IMR-90 (cell line): ENCODE measurements at regions not wholly inside any gene's neighbourhood (a gene's known extent, or its start where the extent isn't known, plus 50 kb on each side); places are given as distances from the start of the nearest gene placed in this dataset.

ENCODE experiments used
- ATAC-seq: fragments of 200-7000 bp; cut with Tn5 transposase; 2 replicates; pipeline ENCODE4 v1.9.1; 2020; ENCODE audit warnings: low read depth, mild to moderate bottlenecking, moderate library complexity
- BruUV-seq: library from RNA; stranded (reverse); fragments of 400-500 nt; replicated peaks from 2 replicates; lab custom pipeline; 2021; lab: Mats Ljungman, UMichigan
- CTCF ChIA-PET: fragments of 300-600 bp; formaldehyde crosslinking; extraction: SDS; loops from one replicate; lab custom pipeline; 2021; ENCODE audit warnings: antibody characterized with exemption; lab: Yijun Ruan, JAX
- POLR2A ChIA-PET: fragments of 300-600 bp; sonication (Branson Sonifier 250); formaldehyde crosslinking; loops from one replicate; lab custom pipeline; 2022; ENCODE audit warnings: antibody characterized with exemption; ENCODE audit not compliant: unreplicated experiment; lab: Charles Lee
- DNase-seq: peaks from one replicate; pipeline ENCODE4 v3.0.0; 2013
- H2AFZ ChIP-seq: replicated peaks from 2 replicates; pipeline ENCODE3; 2013; ENCODE audit warnings: low read length, mild to moderate bottlenecking; ENCODE audit not compliant: poor library complexity
- H2AK5ac ChIP-seq: 2 replicates; pipeline ENCODE4 v1.6.1; 2013; ENCODE audit warnings: low read depth, low read length, inconsistent platforms
- H2AK9ac ChIP-seq: replicated peaks from 2 replicates; pipeline ENCODE3; 2013; ENCODE audit warnings: mild to moderate bottlenecking, low read depth, low read length, moderate library complexity; ENCODE audit not compliant: poor library complexity
- H2BK120ac ChIP-seq: 2 replicates; pipeline ENCODE4 v1.6.1; 2013; ENCODE audit warnings: low read depth, low read length, inconsistent platforms
- H2BK15ac ChIP-seq: 3 replicates; pipeline ENCODE4 v1.6.1; 2013; ENCODE audit warnings: low read depth, low read length, inconsistent platforms
- H2BK20ac ChIP-seq: 2 replicates; pipeline ENCODE4 v1.6.1; 2013; ENCODE audit warnings: low read depth, mild to moderate bottlenecking, inconsistent platforms, low read length, moderate library complexity
- H2BK5ac ChIP-seq: 2 replicates; pipeline ENCODE4 v1.6.1; 2013; ENCODE audit warnings: mild to moderate bottlenecking, low read depth, low read length, inconsistent platforms; ENCODE audit not compliant: poor library complexity, severe bottlenecking
- H3K14ac ChIP-seq: replicated peaks from 2 replicates; pipeline ENCODE4 v1.6.1; 2013; ENCODE audit warnings: low read depth, low read length, inconsistent platforms
- H3K18ac ChIP-seq: 2 replicates; pipeline ENCODE4 v1.6.1; 2013; ENCODE audit warnings: low read depth, low read length, control low read depth
- H3K23ac ChIP-seq: 2 replicates; pipeline ENCODE4 v1.6.1; 2013; ENCODE audit warnings: low read depth, low read length, inconsistent platforms
- H3K27ac ChIP-seq: 2 replicates; pipeline ENCODE4 v1.5.1; 2013; ENCODE audit warnings: mild to moderate bottlenecking, control low read depth, low read length; ENCODE audit not compliant: insufficient read depth
- H3K27me3 ChIP-seq: 2 replicates; pipeline ENCODE4 v1.6.1; 2013; ENCODE audit warnings: low read length; ENCODE audit not compliant: control insufficient read depth, insufficient read depth
- H3K36me3 ChIP-seq: 2 replicates; pipeline ENCODE4 v1.6.1; 2013; ENCODE audit warnings: low read length, mixed read lengths; ENCODE audit not compliant: control insufficient read depth, insufficient read depth
- H3K4ac ChIP-seq: 2 replicates; pipeline ENCODE4 v1.6.1; 2013; ENCODE audit warnings: low read depth, low read length, inconsistent platforms
- H3K4me1 ChIP-seq: 2 replicates; pipeline ENCODE4 v1.6.1; 2013; ENCODE audit warnings: low read length, mixed read lengths; ENCODE audit not compliant: control insufficient read depth, insufficient read depth
- H3K4me2 ChIP-seq: 2 replicates; pipeline ENCODE4 v1.6.1; 2013; ENCODE audit warnings: low read depth, mild to moderate bottlenecking, control low read depth, low read length, moderate library complexity
- H3K4me3 ChIP-seq: 2 replicates; pipeline ENCODE4 v1.5.1; 2013; ENCODE audit warnings: low read depth, mild to moderate bottlenecking, control low read depth, low read length, moderate library complexity; ENCODE audit not compliant: insufficient read depth
- H3K56ac ChIP-seq: 2 replicates; pipeline ENCODE4 v1.6.1; 2013; ENCODE audit warnings: low read length, inconsistent platforms; ENCODE audit not compliant: insufficient read depth; ENCODE audit errors: extremely low read depth
- H3K79me1 ChIP-seq, 2 experiments: 2 replicates each; pipeline ENCODE4 v1.6.1; 2013; ENCODE audit warnings: low read length in 2 of 2, inconsistent platforms in 1 of 2, low read depth in 1 of 2
- H3K9ac ChIP-seq: 2 replicates; pipeline ENCODE4 v1.6.1; 2013; ENCODE audit warnings: low read depth, low read length, control low read depth
- H3K9me1 ChIP-seq: 2 replicates; pipeline ENCODE4 v1.6.1; 2013; ENCODE audit warnings: low read length, inconsistent platforms; ENCODE audit not compliant: insufficient read depth
- H3K9me3 ChIP-seq: 2 replicates; pipeline ENCODE4 v1.6.1; 2013; ENCODE audit warnings: low read length; ENCODE audit not compliant: control insufficient read depth, insufficient read depth
- H4K20me1 ChIP-seq: 2 replicates; pipeline ENCODE4 v1.6.1; 2013; ENCODE audit warnings: low read length, inconsistent platforms; ENCODE audit not compliant: insufficient read depth
- H4K5ac ChIP-seq: 2 replicates; pipeline ENCODE4 v1.6.1; 2013; ENCODE audit warnings: mild to moderate bottlenecking, low read depth, low read length, control low read depth
- H4K8ac ChIP-seq, 2 experiments: 2 replicates each; pipeline ENCODE4 v1.6.1; 2013; ENCODE audit warnings: low read depth in 2 of 2, low read length in 2 of 2, control low read depth in 1 of 2, inconsistent platforms in 1 of 2
- H4K91ac ChIP-seq: 2 replicates; pipeline ENCODE4 v1.6.1; 2013; ENCODE audit warnings: low read depth, low read length, inconsistent platforms; ENCODE audit not compliant: insufficient read depth
- BHLHE40 ChIP-seq: fragments of 150-350 bp; IDR thresholded peaks from 2 replicates; pipeline ENCODE4 v1.6.1; 2016; ENCODE audit warnings: mild to moderate bottlenecking, low read depth, low read length
- CEBPB ChIP-seq: IDR thresholded peaks from 2 replicates; pipeline ENCODE4 v1.6.1; 2012; ENCODE audit warnings: low read depth, low read length, improper control_type of control experiment
- CHD1 ChIP-seq: IDR thresholded peaks from 2 replicates; pipeline ENCODE4 v1.6.1; 2012; ENCODE audit warnings: low read depth, low read length, improper control_type of control experiment
- FOS ChIP-seq: fragments of 150-350 bp; IDR thresholded peaks from 2 replicates; pipeline ENCODE4 v1.6.1; 2016; ENCODE audit warnings: low read depth, low read length
- MAFK ChIP-seq: IDR thresholded peaks from 2 replicates; pipeline ENCODE4 v1.6.1; 2012; ENCODE audit warnings: low read depth, low read length, improper control_type of control experiment
- MAZ ChIP-seq: IDR thresholded peaks from 2 replicates; pipeline ENCODE4 v1.6.1; 2012; ENCODE audit warnings: low read depth, mild to moderate bottlenecking, low read length, improper control_type of control experiment, moderate library complexity, borderline replicate concordance
- MXI1 ChIP-seq: IDR thresholded peaks from 2 replicates; pipeline ENCODE4 v1.6.1; 2012; ENCODE audit warnings: low read depth, mild to moderate bottlenecking, low read length, moderate library complexity, borderline replicate concordance
- NFE2L2 ChIP-seq: fragments of 150-350 bp; IDR thresholded peaks from 2 replicates; pipeline ENCODE4 v1.6.1; 2016; ENCODE audit warnings: low read depth, mild to moderate bottlenecking, low read length
- POLR2A ChIP-seq: IDR thresholded peaks from 2 replicates; pipeline ENCODE4 v1.6.1; 2012; ENCODE audit warnings: mild to moderate bottlenecking, low read depth, low read length
- RAD21 ChIP-seq: IDR thresholded peaks from 2 replicates; pipeline ENCODE4 v1.6.1; 2012; ENCODE audit warnings: low read length, improper control_type of control experiment
- RCOR1 ChIP-seq: IDR thresholded peaks from 2 replicates; pipeline ENCODE4 v1.6.1; 2012; ENCODE audit warnings: mild to moderate bottlenecking, low read length, improper control_type of control experiment; ENCODE audit not compliant: insufficient replicate concordance
- RFX5 ChIP-seq: IDR thresholded peaks from 2 replicates; pipeline ENCODE4 v1.8.0; 2012; ENCODE audit warnings: low read depth, mild to moderate bottlenecking, low read length, moderate library complexity
- SMC3 ChIP-seq: fragments of 150-350 bp; IDR thresholded peaks from 2 replicates; pipeline ENCODE4 v1.6.1; 2016; ENCODE audit warnings: low read depth, mild to moderate bottlenecking, antibody characterized with exemption, low read length, moderate library complexity
- USF2 ChIP-seq: fragments of 150-350 bp; IDR thresholded peaks from 2 replicates; pipeline ENCODE4 v1.6.1; 2017; ENCODE audit warnings: mild to moderate bottlenecking, antibody characterized with exemption, low read length, low read depth
- WGBS, 2 experiments: methylation state at CpG; one replicate each; pipeline versions ENCODE4 v1.1.5 to v1.1.7; 2013; ENCODE audit warnings: missing lambda C conversion rate in 2 of 2; ENCODE audit not compliant: insufficient read length in 1 of 2; ENCODE audit errors: extremely low coverage in 2 of 2; 5-methylcytosine and 5-hydroxymethylcytosine counted together
- dilution Hi-C: fragments of 300-500 bp; cut with HindIII; formaldehyde crosslinking; loops from one replicate; pipeline ENCODE4 v1.14.3; 2018; ENCODE audit warnings: low sequenced_read_pairs; ENCODE audit not compliant: unreplicated experiment
- in situ Hi-C: fragments of 300-500 bp; cut with MboI; formaldehyde crosslinking; loops from 3 replicates; pipeline ENCODE4 v1.14.3; 2019; ENCODE audit warnings: low sequenced_read_pairs, inconsistent platforms, mixed read lengths
- intact Hi-C: fragments of 100-400 bp; cut with micrococcal nuclease; formaldehyde crosslinking; loops from 2 replicates; pipeline ENCODE4 v1.10.0; 2022
- TF ChIP-seq, protein P1 (sequence below): fragments of 150-350 bp; IDR thresholded peaks from 2 replicates; pipeline ENCODE4 v1.6.1; 2016; ENCODE audit warnings: low read depth, mild to moderate bottlenecking, low read length, moderate library complexity, borderline replicate concordance
- TF ChIP-seq, protein P2 (sequence below): conservative IDR thresholded peaks from 2 replicates; pipeline ENCODE4 v1.5.1; 2012; ENCODE audit warnings: mild to moderate bottlenecking, low read depth, low read length, improper control_type of control experiment

DNA sequence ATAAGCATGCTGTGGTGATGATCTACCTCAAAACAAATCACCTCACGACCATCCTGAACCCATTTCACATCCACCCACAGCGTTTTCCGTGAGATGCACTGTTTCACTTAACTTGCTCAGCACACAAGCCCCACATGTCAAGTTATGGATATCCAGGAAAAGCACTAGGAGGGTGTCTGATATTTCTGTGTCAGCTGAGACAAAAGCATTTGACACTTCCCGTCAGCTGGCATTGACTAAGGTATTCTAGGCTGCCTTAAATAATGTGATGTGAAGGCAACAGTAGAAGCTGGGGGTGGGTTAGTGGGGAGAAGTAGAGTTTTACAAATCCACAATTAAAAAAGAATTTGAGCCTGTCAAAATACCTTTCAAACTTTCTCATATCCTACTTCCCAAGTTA is 68.7 kb upstream of the MDFIC start:
- Histone ChIP-seq H3K27me3 (no peaks in the 10 kb centered on the region), H2AFZ (no peak overlapping the region), H2BK15ac (no peak overlapping the region), H3K9me3 (no peaks in the 10 kb centered on the region), H2AK5ac (no peak overlapping the region), H3K36me3 (no peaks in the 10 kb centered on the region), H3K4me2 (no peak overlapping the region), H3K23ac (no peak overlapping the region), H3K4ac (no peak overlapping the region), H2BK20ac (no peak overlapping the region), H2BK120ac (no peak overlapping the region), H3K27ac (no peak overlapping the region), H2BK5ac (no peak overlapping the region), H3K4me1 (no peaks in the 10 kb centered on the region; the same call in 1 of the 2 replicates), H4K91ac (no peak overlapping the region), H3K79me1 (no peaks in the 10 kb centered on the region), H3K4me3 (no peak overlapping the region), H2AK9ac (no peak overlapping the region), H4K20me1 (no peaks in the 10 kb centered on the region), H3K56ac (no peak overlapping the region), H3K18ac (no peak overlapping the region), H4K8ac (no peak overlapping the region), H3K14ac (no peak overlapping the region), H3K9ac (no peak overlapping the region), H3K9me1 (no peaks in the 10 kb centered on the region), H4K5ac (no peak overlapping the region)
- BruUV-seq: no TSS peak
- ChIA-PET POLR2A (no interaction called here), CTCF (interaction anchor here (1.1 kb wide), 1 partner anchor 216 kb away, joined by 3 read pairs; no protein-coding TSS in a partner anchor)
- WGBS, 2 experiments: no CpG with 5 or more reads among the region's 4 CpGs
- in situ Hi-C loops (loop anchor here (25.0 kb wide), 2 partner anchors 834 to 1009 kb away; no protein-coding TSS in a partner anchor), dilution Hi-C loops (no loop called here), intact Hi-C loops (no loop called here)
- TF ChIP-seq MAFK: no peak
- TF ChIP-seq USF2: no peak
- no peak for TF ChIP-seq RAD21
- no peak for TF ChIP-seq POLR2A
- TF ChIP-seq CEBPB: no peak
- TF ChIP-seq RFX5: no peak
- no peak for TF ChIP-seq RCOR1
- TF ChIP-seq FOS: no peak
- no peak for TF ChIP-seq BHLHE40
- TF ChIP-seq SMC3: no peak
- TF ChIP-seq MXI1: no peak
- no peak for TF ChIP-seq MAZ
- TF ChIP-seq CHD1: no peak
- TF ChIP-seq NFE2L2: no peak
- TF ChIP-seq, protein P1, sequence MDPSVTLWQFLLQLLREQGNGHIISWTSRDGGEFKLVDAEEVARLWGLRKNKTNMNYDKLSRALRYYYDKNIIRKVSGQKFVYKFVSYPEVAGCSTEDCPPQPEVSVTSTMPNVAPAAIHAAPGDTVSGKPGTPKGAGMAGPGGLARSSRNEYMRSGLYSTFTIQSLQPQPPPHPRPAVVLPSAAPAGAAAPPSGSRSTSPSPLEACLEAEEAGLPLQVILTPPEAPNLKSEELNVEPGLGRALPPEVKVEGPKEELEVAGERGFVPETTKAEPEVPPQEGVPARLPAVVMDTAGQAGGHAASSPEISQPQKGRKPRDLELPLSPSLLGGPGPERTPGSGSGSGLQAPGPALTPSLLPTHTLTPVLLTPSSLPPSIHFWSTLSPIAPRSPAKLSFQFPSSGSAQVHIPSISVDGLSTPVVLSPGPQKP: no peak
- TF ChIP-seq, protein P2, sequence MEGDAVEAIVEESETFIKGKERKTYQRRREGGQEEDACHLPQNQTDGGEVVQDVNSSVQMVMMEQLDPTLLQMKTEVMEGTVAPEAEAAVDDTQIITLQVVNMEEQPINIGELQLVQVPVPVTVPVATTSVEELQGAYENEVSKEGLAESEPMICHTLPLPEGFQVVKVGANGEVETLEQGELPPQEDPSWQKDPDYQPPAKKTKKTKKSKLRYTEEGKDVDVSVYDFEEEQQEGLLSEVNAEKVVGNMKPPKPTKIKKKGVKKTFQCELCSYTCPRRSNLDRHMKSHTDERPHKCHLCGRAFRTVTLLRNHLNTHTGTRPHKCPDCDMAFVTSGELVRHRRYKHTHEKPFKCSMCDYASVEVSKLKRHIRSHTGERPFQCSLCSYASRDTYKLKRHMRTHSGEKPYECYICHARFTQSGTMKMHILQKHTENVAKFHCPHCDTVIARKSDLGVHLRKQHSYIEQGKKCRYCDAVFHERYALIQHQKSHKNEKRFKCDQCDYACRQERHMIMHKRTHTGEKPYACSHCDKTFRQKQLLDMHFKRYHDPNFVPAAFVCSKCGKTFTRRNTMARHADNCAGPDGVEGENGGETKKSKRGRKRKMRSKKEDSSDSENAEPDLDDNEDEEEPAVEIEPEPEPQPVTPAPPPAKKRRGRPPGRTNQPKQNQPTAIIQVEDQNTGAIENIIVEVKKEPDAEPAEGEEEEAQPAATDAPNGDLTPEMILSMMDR: no peak
- no peak for ATAC-seq
- DNase-seq: no peak
